GM12872 (cell line): ENCODE measurements at regions not wholly inside any gene's neighbourhood (a gene's known extent, or its start where the extent isn't known, plus 50 kb on each side); places are given as distances from the start of the nearest gene placed in this dataset.

ENCODE experiments used
- CTCF ChIP-seq: IDR thresholded peaks from 3 replicates; pipeline ENCODE4 v1.5.1; 2011; ENCODE audit warnings: low read depth, mild to moderate bottlenecking, low read length, moderate library complexity; ENCODE audit not compliant: insufficient read depth

- no peak for TF ChIP-seq CTCF
Observed at GRCh38 chr4:22030881-22031280, 82.3 kb upstream of the KCNIP4 start.

- no peak for TF ChIP-seq CTCF
Observed at GRCh38 chr4:22030307-22030706, 81.7 kb upstream of the KCNIP4 start.

- TF ChIP-seq CTCF: no peak
Observed at GRCh38 chr4:22029803-22030202, 81.2 kb upstream of the KCNIP4 start.

- TF ChIP-seq CTCF: no peak
Observed at GRCh38 chr4:22021106-22021505, 72.5 kb upstream of the KCNIP4 start.

- no peak for TF ChIP-seq CTCF
Observed at GRCh38 chr4:22020129-22020528, 71.6 kb upstream of the KCNIP4 start.

GRCh38 chr4:22019676-22020075 lies 71.1 kb upstream of the KCNIP4 start:
- no peak for TF ChIP-seq CTCF

GRCh38 chr4:22014222-22014741 lies 65.7 kb upstream of the KCNIP4 start:
- no peak for TF ChIP-seq CTCF

- TF ChIP-seq CTCF: no peak
Observed at GRCh38 chr4:22003878-22004277, 55.3 kb upstream of the KCNIP4 start.
